HCT116 (cell line): ENCODE measurements at regions not wholly inside any gene's neighbourhood (a gene's known extent, or its start where the extent isn't known, plus 50 kb on each side); places are given as distances from the start of the nearest gene placed in this dataset.

Experiments
- ELF1 ChIP-seq: IDR thresholded peaks from 2 replicates; pipeline ENCODE4 v1.6.1; 2012; ENCODE audit warnings: low read depth, borderline replicate concordance
- EZH2 ChIP-seq: fragments of 200-600 bp; sonication (generic); IDR thresholded peaks from 2 replicates; pipeline ENCODE4 v1.6.1; 2017; ENCODE audit warnings: antibody characterized with exemption, mixed run types
- POLR2A ChIP-seq: IDR thresholded peaks from 2 replicates; pipeline ENCODE4 v1.7.0; 2011; ENCODE audit warnings: borderline replicate concordance; ENCODE audit not compliant: insufficient read depth, insufficient read length; ENCODE audit errors: extremely low read depth
- POLR2AphosphoS5 ChIP-seq: IDR thresholded peaks from 2 replicates; pipeline ENCODE4 v1.6.1; 2011; ENCODE audit warnings: mild to moderate bottlenecking, low read depth, low read length, moderate library complexity
- RAD21 ChIP-seq: IDR thresholded peaks from 2 replicates; pipeline ENCODE4 v1.6.1; 2012; ENCODE audit warnings: low read depth, mild to moderate bottlenecking
- SP1 ChIP-seq: IDR thresholded peaks from 2 replicates; pipeline ENCODE4 v1.6.1; 2012; ENCODE audit warnings: low read depth
- ZNF274 ChIP-seq: fragments of 200-500 bp; sonication (Bioruptor generic); IDR thresholded peaks from 2 replicates; pipeline ENCODE4 v1.6.1; 2014; ENCODE audit warnings: mild to moderate bottlenecking, low read depth, low read length, inconsistent platforms
- TF ChIP-seq, protein P1 (sequence below), 3 experiments: fragments of 200-600 bp in 1 of 3; sonication (generic) in 1 of 3; IDR thresholded peaks in 2 of 3; conservative IDR thresholded peaks in 1 of 3; 2 replicates each; pipeline ENCODE4 v1.5.1; 2012 to 2017; ENCODE audit warnings: low read depth in 2 of 3, low read length in 2 of 3, antibody characterized with exemption in 1 of 3, borderline replicate concordance in 1 of 3, control low read depth in 1 of 3, mild to moderate bottlenecking in 1 of 3, mixed read lengths in 1 of 3, mixed run types in 1 of 3, moderate library complexity in 1 of 3; ENCODE audit not compliant: insufficient read depth in 1 of 3
- TF ChIP-seq, protein P2 (sequence below): IDR thresholded peaks from 2 replicates; pipeline ENCODE4 v1.6.1; 2012

DNA sequence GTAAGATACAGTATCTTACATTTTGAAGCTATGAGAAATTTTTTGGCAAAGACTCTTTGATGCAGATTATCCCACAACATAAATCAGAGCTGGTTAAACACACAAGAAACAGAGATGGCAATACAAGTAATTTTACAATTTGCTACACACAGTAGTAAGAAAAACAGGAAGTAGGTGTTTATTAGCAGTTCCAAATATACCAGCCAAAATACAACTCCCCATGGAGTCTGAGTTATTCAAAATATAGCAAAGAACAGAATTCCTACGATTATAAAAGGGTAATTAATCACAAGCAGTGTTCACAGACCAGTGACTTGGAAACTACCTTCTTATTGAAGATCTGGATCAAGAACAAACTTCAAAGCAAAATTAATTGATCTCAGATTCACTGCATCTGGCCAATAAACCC is 83.9 kb downstream of the BMP4 start:
- TF ChIP-seq, protein P1, sequence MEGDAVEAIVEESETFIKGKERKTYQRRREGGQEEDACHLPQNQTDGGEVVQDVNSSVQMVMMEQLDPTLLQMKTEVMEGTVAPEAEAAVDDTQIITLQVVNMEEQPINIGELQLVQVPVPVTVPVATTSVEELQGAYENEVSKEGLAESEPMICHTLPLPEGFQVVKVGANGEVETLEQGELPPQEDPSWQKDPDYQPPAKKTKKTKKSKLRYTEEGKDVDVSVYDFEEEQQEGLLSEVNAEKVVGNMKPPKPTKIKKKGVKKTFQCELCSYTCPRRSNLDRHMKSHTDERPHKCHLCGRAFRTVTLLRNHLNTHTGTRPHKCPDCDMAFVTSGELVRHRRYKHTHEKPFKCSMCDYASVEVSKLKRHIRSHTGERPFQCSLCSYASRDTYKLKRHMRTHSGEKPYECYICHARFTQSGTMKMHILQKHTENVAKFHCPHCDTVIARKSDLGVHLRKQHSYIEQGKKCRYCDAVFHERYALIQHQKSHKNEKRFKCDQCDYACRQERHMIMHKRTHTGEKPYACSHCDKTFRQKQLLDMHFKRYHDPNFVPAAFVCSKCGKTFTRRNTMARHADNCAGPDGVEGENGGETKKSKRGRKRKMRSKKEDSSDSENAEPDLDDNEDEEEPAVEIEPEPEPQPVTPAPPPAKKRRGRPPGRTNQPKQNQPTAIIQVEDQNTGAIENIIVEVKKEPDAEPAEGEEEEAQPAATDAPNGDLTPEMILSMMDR (IDR thresholded peaks at IDR 0.05 in 2 of 3, conservative IDR thresholded peaks at IDR 0.05 in 1 of 3; ENCODE audit: borderline replicate concordance in 1 of 3, insufficient read depth in 1 of 3, low read depth in 2 of 3, low read length in 2 of 3), result no peak
- TF ChIP-seq, protein P2, sequence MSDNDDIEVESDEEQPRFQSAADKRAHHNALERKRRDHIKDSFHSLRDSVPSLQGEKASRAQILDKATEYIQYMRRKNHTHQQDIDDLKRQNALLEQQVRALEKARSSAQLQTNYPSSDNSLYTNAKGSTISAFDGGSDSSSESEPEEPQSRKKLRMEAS, result no peak
- TF ChIP-seq POLR2A (no peak), POLR2AphosphoS5 (no peak), ELF1 (no peak), RAD21 (no peak), EZH2 (no peak), SP1 (no peak), ZNF274 (no peak)
